Neuronal stem cell (in vitro differentiated cells): ENCODE measurements at regions not wholly inside any gene's neighbourhood (a gene's known extent, or its start where the extent isn't known, plus 50 kb on each side); places are given as distances from the start of the nearest gene placed in this dataset.

Experiments
- DNase-seq: peaks from one replicate; pipeline ENCODE4 v3.0.0-alpha.2; 2013; ENCODE audit warnings: low spot score
- H2AFZ ChIP-seq: one replicate; pipeline ENCODE4 v1.6.1; 2013; ENCODE audit warnings: mild to moderate bottlenecking, low read length, inconsistent platforms
- H2AK5ac ChIP-seq: 2 replicates; pipeline ENCODE4 v1.6.1; 2013; ENCODE audit warnings: low read depth, mild to moderate bottlenecking, inconsistent platforms, low read length, moderate library complexity, mixed read lengths
- H2BK120ac ChIP-seq: 2 replicates; pipeline ENCODE4 v1.6.1; 2013; ENCODE audit warnings: low read depth, mild to moderate bottlenecking, inconsistent platforms, low read length, moderate library complexity, mixed read lengths
- H2BK12ac ChIP-seq: one replicate; pipeline ENCODE4 v1.6.1; 2013; ENCODE audit warnings: low read length, inconsistent platforms
- H2BK15ac ChIP-seq: 2 replicates; pipeline ENCODE4 v1.6.1; 2013; ENCODE audit warnings: mild to moderate bottlenecking, low read length, inconsistent platforms, mixed read lengths
- H2BK5ac ChIP-seq: one replicate; pipeline ENCODE4 v1.6.1; 2013; ENCODE audit warnings: inconsistent platforms, mild to moderate bottlenecking, low read length, moderate library complexity
- H3K14ac ChIP-seq: one replicate; pipeline ENCODE4 v1.6.1; 2013; ENCODE audit warnings: low read length, inconsistent platforms
- H3K18ac ChIP-seq: 2 replicates; pipeline ENCODE4 v1.6.1; 2013; ENCODE audit warnings: low read length, inconsistent platforms
- H3K23ac ChIP-seq: 2 replicates; pipeline ENCODE4 v1.6.1; 2013; ENCODE audit warnings: low read depth, mild to moderate bottlenecking, mixed read lengths, low read length, inconsistent platforms; ENCODE audit not compliant: poor library complexity
- H3K27ac ChIP-seq: replicated peaks from 3 replicates; pipeline ENCODE4 v1.5.1; 2013; ENCODE audit warnings: low read length, inconsistent platforms
- H3K27me3 ChIP-seq, 3 experiments: 2 replicates each; pipeline ENCODE4 v1.6.1; 2013; ENCODE audit warnings: low read length in 3 of 3, mild to moderate bottlenecking in 2 of 3, inconsistent platforms in 1 of 3, low read depth in 1 of 3, mixed read lengths in 1 of 3, moderate library complexity in 1 of 3; ENCODE audit not compliant: control insufficient read depth in 3 of 3, insufficient read depth in 3 of 3
- H3K36me3 ChIP-seq, 2 donors: replicated peaks in 1 of 2; 2 replicates each; pipeline ENCODE4 v1.6.1; 2013; ENCODE audit warnings: low read length in 2 of 2; ENCODE audit not compliant: control insufficient read depth in 2 of 2, insufficient read depth in 2 of 2
- H3K4ac ChIP-seq: 2 replicates; pipeline ENCODE4 v1.6.1; 2013; ENCODE audit warnings: inconsistent platforms, mild to moderate bottlenecking, low read length, moderate library complexity
- H3K4me1 ChIP-seq, 2 donors: 1 replicate in 1 of 2; 2 replicates in 1 of 2; pipeline ENCODE4 v1.6.1; 2013; ENCODE audit warnings: low read length in 2 of 2, low read depth in 1 of 2; ENCODE audit not compliant: control insufficient read depth in 2 of 2, insufficient read depth in 1 of 2
- H3K4me2 ChIP-seq: one replicate; pipeline ENCODE4 v1.6.1; 2013; ENCODE audit warnings: mild to moderate bottlenecking, low read length, inconsistent platforms; ENCODE audit not compliant: insufficient read depth, poor library complexity, severe bottlenecking
- H3K4me3 ChIP-seq, 2 donors: 2 replicates each; pipeline ENCODE4 v1.5.1; 2013; ENCODE audit warnings: low read length in 2 of 2, mild to moderate bottlenecking in 2 of 2, inconsistent platforms in 1 of 2, moderate library complexity in 1 of 2
- H3K79me1 ChIP-seq: one replicate; pipeline ENCODE4 v1.6.1; 2013; ENCODE audit warnings: low read depth, mild to moderate bottlenecking, inconsistent platforms, low read length, moderate library complexity
- H3K9ac ChIP-seq: one replicate; pipeline ENCODE4 v1.6.1; 2013; ENCODE audit warnings: mild to moderate bottlenecking, low read depth, low read length, inconsistent platforms; ENCODE audit not compliant: poor library complexity
- H3K9me3 ChIP-seq, 2 donors: replicated peaks in 1 of 2; 2 replicates each; pipeline versions ENCODE3 to v1.6.1; 2013; ENCODE audit warnings: low read length in 2 of 2, mild to moderate bottlenecking in 2 of 2, inconsistent platforms in 1 of 2, low read depth in 1 of 2, mixed read lengths in 1 of 2, moderate library complexity in 1 of 2; ENCODE audit not compliant: control insufficient read depth in 2 of 2, insufficient read depth in 1 of 2
- H4K8ac ChIP-seq: one replicate; pipeline ENCODE4 v1.6.1; 2013; ENCODE audit warnings: low read depth, mild to moderate bottlenecking, inconsistent platforms, low read length, moderate library complexity
- H4K91ac ChIP-seq: one replicate; pipeline ENCODE4 v1.6.1; 2013; ENCODE audit warnings: low read length, low read depth, mild to moderate bottlenecking, inconsistent platforms; ENCODE audit not compliant: poor library complexity
- WGBS, 2 donors: extraction: QIAGEN DNeasy Blood & Tissue Kit; methylation state at CpG; one replicate each; pipeline ENCODE4 v1.1.7; 2013; ENCODE audit warnings: missing lambda C conversion rate in 2 of 2, mixed read lengths in 1 of 2; ENCODE audit not compliant: insufficient read length in 2 of 2, insufficient replicate concordance in 1 of 2; ENCODE audit errors: extremely low coverage in 2 of 2; 5-methylcytosine and 5-hydroxymethylcytosine counted together

DNA sequence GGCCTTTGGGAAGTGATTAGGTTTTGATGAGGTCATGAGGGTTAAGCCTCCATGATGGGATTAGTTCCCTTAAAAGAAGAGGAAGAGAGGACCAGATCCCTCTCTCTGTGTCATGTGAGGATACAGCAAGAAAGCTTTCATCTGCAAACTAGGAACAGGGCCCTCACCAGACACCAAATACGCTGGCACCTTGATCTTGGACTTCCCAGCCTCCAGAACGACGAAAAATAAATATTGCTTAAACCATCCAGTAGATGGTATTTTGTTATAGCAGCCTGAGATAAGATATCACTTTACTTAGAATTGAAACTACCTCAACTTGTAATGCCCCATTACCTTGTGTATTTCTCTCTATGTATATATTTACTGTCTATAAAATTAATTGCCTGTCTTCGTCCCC lies 65.4 kb upstream of the NNAT start:
- Histone ChIP-seq H3K4ac (no peak overlapping the region), H3K27ac (no peak overlapping the region), H3K18ac (no peak overlapping the region), H3K9ac (no peak overlapping the region), H3K4me2 (no peak overlapping the region), H2BK120ac (no peak overlapping the region), H3K4me3 (no peak overlapping the region), H4K8ac (no peak overlapping the region), H2BK12ac (no peak overlapping the region), H3K9me3 (peaks cover 4 to 6% of the 10 kb centered on the region in 2 donors), H3K4me1 (no peaks in the 10 kb centered on the region), H3K36me3 (no peaks in the 10 kb centered on the region), H3K23ac (no peak overlapping the region), H2BK15ac (no peak overlapping the region), H4K91ac (no peak overlapping the region), H2BK5ac (no peak overlapping the region), H2AK5ac (no peak overlapping the region), H3K79me1 (no peaks in the 10 kb centered on the region), H3K27me3 (peaks cover 0 to 8% (median 0%) of the 10 kb centered on the region in 3 experiments), H3K14ac (no peak overlapping the region), H2AFZ (no peak overlapping the region)
- no peak for DNase-seq
- no CpG with 5 or more reads among the region's 4 CpGs for WGBS, 2 donors

GRCh38 chr20:37456948-37457347 lies 64.1 kb upstream of the NNAT start:
- Histone ChIP-seq H2BK120ac (no peak overlapping the region), H3K27me3 (peaks cover 0 to 7% (median 0%) of the 10 kb centered on the region in 3 experiments), H3K79me1 (no peaks in the 10 kb centered on the region), H3K14ac (no peak overlapping the region), H3K18ac (no peak overlapping the region), H3K4me2 (no peak overlapping the region), H2AK5ac (no peak overlapping the region), H2AFZ (no peak overlapping the region), H4K8ac (no peak overlapping the region), H3K27ac (no peak overlapping the region), H3K4me3 (no peak overlapping the region), H3K9me3 (peaks cover 4 to 6% of the 10 kb centered on the region in 2 donors), H3K4me1 (no peaks in the 10 kb centered on the region), H2BK5ac (no peak overlapping the region), H4K91ac (no peak overlapping the region), H3K36me3 (no peaks in the 10 kb centered on the region), H3K23ac (no peak overlapping the region), H2BK15ac (no peak overlapping the region), H2BK12ac (no peak overlapping the region), H3K9ac (no peak overlapping the region), H3K4ac (no peak overlapping the region)
- WGBS, 2 donors: no CpG with 5 or more reads among the region's 2 CpGs
- DNase-seq: no peak

GRCh38 chr20:37457921-37458320 lies 63.1 kb upstream of the NNAT start:
- H3K4ac ChIP-seq: no peak overlapping the region
- no peak overlapping the region for H4K8ac ChIP-seq
- no peak overlapping the region for H3K14ac ChIP-seq
- no peak overlapping the region for H3K23ac ChIP-seq
- no peak overlapping the region for H3K9ac ChIP-seq
- no peaks in the 10 kb centered on the region for H3K4me1 ChIP-seq
- H3K36me3 ChIP-seq: no peaks in the 10 kb centered on the region
- H2BK120ac ChIP-seq: no peak overlapping the region
- no CpG with 5 or more reads among the region's 2 CpGs for WGBS, 2 donors
- H3K9me3 ChIP-seq: peaks cover 4 to 6% of the 10 kb centered on the region in 2 donors
- no peak overlapping the region for H3K27ac ChIP-seq
- H3K27me3 ChIP-seq: no peaks in the 10 kb centered on the region
- no peak for DNase-seq
- H3K79me1 ChIP-seq: no peaks in the 10 kb centered on the region
- no peak overlapping the region for H3K4me3 ChIP-seq
- no peak overlapping the region for H2BK12ac ChIP-seq
- no peak overlapping the region for H2AK5ac ChIP-seq
- no peak overlapping the region for H2BK5ac ChIP-seq
- no peak overlapping the region for H3K4me2 ChIP-seq
- H2AFZ ChIP-seq: no peak overlapping the region
- H4K91ac ChIP-seq: no peak overlapping the region
- no peak overlapping the region for H3K18ac ChIP-seq
- no peak overlapping the region for H2BK15ac ChIP-seq

DNA sequence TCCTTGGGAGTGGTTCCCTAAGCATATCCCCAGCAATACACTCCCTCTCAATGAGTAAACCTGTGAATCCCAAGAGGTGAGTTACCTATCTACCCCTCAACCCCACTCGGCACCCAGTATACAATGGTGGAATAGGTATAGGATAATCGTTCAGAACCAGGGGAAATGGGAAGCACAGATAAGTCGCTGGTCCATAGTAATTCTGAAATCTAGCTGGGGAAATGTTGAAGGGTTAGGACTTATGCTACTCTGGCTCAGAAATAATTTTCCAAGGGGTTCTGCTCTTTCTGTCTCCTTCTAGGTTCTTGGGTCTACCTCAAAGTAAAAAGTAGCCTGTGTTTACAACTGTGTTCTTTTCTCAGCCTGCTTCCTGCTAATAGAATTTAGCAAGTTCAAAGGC lies 62.3 kb upstream of the NNAT start:
- WGBS, 2 donors: no CpG with 5 or more reads among the region's 3 CpGs
- no peak overlapping the region for H3K9ac ChIP-seq
- H3K4me2 ChIP-seq: no peak overlapping the region
- no peaks in the 10 kb centered on the region for H3K4me1 ChIP-seq
- H2BK12ac ChIP-seq: no peak overlapping the region
- no peaks in the 10 kb centered on the region for H3K79me1 ChIP-seq
- no peak overlapping the region for H3K4ac ChIP-seq
- peaks cover 4 to 6% of the 10 kb centered on the region in 2 donors for H3K9me3 ChIP-seq
- no peak overlapping the region for H3K23ac ChIP-seq
- H3K14ac ChIP-seq: no peak overlapping the region
- H4K8ac ChIP-seq: no peak overlapping the region
- no peak overlapping the region for H4K91ac ChIP-seq
- DNase-seq: no peak
- H3K4me3 ChIP-seq: no peak overlapping the region
- no peak overlapping the region for H2AK5ac ChIP-seq
- no peak overlapping the region for H3K18ac ChIP-seq
- H3K27me3 ChIP-seq: peaks cover 0 to 2% (median 0%) of the 10 kb centered on the region in 3 experiments
- no peak overlapping the region for H2BK120ac ChIP-seq
- no peak overlapping the region for H2AFZ ChIP-seq
- H2BK5ac ChIP-seq: no peak overlapping the region
- no peak overlapping the region for H2BK15ac ChIP-seq
- no peaks in the 10 kb centered on the region for H3K36me3 ChIP-seq
- H3K27ac ChIP-seq: no peak overlapping the region
